GM03348 (cell line): ENCODE measurements at regions not wholly inside any gene's neighbourhood (a gene's known extent, or its start where the extent isn't known, plus 50 kb on each side); places are given as distances from the start of the nearest gene placed in this dataset.

Experiments used
- DNase-seq: peaks from one replicate; pipeline ENCODE4 v3.0.0; 2012; ENCODE audit warnings: low spot score

GRCh38 chr14:56501909-56502530 is 77.6 kb upstream of the TMEM260 start:
- no peak for DNase-seq

DNA sequence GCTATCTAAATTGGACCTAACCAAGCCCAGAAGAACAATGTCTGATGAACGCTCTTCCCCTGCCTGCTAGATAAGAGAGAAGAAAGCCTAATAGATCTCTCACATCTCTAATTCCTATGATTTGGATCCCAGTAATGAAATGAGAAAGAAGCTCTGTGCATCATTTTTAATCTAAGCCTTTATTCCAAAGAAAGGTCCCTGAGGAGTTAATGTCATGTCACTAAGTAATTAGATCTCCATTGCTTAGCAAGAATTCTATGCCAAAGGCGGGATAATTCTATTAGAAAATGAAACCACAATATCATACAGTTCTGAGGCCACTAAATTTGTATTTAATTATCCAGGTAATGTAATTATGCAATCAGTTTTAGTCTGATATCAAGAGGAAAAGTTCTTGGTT is 74.2 kb upstream of the TMEM260 start:
- DNase-seq: no peak

DNA sequence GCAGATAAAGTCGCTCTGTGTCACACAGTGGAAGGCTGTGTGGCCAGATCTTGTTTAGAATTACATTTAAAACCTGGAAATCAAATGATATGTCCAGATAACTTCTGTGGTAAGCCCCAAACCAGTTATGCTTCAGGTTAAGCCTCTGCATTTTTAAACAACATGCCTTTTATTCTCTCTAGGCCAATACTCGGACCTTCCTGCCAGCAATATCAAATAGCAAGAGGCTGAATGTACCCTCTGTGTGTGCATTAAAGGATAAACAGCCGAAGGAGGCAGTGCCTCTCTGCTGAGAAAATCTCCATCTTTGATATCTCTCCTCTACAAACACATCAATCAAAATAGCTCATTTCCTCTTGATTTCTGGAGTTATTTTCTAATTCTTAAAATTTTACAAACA is 67.1 kb upstream of the TMEM260 start:
- DNase-seq: no peak

GRCh38 chr14:56514663-56515371 is 64.8 kb upstream of the TMEM260 start:
- peak; percentile 18 for DNase-seq

DNA sequence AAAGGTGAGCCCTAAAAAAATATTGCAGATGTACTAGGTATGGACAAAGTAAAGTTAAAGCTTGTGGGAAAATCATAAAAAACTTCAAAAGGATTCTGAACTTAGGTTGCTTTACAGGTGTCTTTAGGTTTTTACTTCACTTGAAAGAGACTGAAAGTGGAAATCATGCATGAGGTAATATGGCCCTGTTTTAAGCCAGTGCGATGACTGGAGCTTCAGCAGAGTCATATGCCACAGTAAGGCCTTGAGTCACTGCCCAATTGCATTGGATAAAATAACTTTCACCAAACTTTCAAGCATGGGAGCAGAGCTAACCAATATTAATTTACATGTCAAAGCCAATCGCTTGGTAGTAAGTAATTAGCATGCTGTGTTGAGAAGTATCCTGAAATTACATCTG is 63.9 kb upstream of the TMEM260 start:
- no peak for DNase-seq

DNA sequence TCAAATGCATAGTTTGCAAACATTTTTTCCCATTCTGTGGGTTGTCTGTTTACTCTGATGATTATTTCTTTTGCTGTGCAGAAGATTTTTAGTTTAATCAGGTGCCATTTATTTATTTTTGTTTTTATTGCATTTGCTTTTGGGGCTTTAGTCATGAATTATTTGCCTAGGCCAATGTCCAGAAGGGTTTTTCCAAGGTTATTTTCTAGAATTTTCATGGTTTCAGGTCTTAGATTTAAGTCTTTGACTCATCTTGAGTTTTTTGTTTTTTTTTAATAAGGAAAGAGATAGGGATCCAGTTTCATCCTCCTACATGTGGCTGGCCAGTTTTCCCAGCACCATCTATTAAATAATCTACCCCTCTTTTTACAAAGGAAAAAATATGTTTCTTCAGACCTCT is 57.2 kb upstream of the TMEM260 start:
- DNase-seq: no peak

- DNase-seq: no peak
These were observed 54.5 kb upstream of the TMEM260 start for GRCh38 chr14:56524971-56525677.

DNA sequence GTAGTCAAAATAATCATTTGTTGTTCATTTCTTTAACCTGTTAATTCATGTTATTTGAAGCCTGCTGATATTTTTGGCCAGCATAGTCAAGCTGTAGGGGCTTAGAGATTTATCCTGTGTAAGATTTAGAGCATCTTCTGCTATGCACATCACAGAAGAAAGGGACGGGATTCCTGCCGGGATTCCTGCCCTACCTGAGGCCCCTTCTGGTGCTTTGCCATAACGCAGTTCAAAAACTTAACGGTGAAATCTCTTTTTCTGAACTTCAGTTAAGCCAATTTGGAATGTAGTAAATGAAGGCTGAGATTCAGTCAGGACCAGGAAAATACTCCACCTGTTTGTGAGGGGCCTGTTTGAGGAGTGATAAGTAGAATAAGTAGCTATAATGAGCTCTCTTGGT is 50.7 kb upstream of the TMEM260 start:
- DNase-seq: no peak
